Muscle of back (tissue), 3 donors: ENCODE measurements at regions not wholly inside any gene's neighbourhood (a gene's known extent, or its start where the extent isn't known, plus 50 kb on each side); places are given as distances from the start of the nearest gene placed in this dataset.

ENCODE experiments used
- DNase-seq, 3 donors: peaks; one replicate each; pipeline versions ENCODE4 v3.0.0 to v3.0.0-alpha.2; 2013

GRCh38 chr12:28936711-28937110 lies 212.4 kb upstream of the FAR2 start:
- no peak for DNase-seq

GRCh38 chr12:28937196-28937595 lies 211.9 kb upstream of the FAR2 start:
- DNase-seq = no peak

GRCh38 chr12:28938056-28938455 lies 211.0 kb upstream of the FAR2 start:
- no peak for DNase-seq

- DNase-seq = peak in 2 of 3 donors; percentile 51 to 63
Observed at GRCh38 chr12:28938581-28939235, 210.4 kb upstream of the FAR2 start.

- DNase-seq = no peak
Observed at GRCh38 chr12:28939427-28939826, 209.7 kb upstream of the FAR2 start.

GRCh38 chr12:28941248-28941647 lies 207.8 kb upstream of the FAR2 start:
- no peak for DNase-seq

- no peak for DNase-seq
Observed at GRCh38 chr12:28946361-28946760, 202.7 kb upstream of the FAR2 start.

GRCh38 chr12:28948685-28949084 lies 200.4 kb upstream of the FAR2 start:
- no peak for DNase-seq

- DNase-seq = no peak
Observed at GRCh38 chr12:28949184-28949583, 199.9 kb upstream of the FAR2 start.

- DNase-seq = no peak
Observed at GRCh38 chr12:28950049-28950448, 199.0 kb upstream of the FAR2 start.

- no peak for DNase-seq
Observed at GRCh38 chr12:28951935-28952334, 197.1 kb upstream of the FAR2 start.

- DNase-seq = no peak
Observed at GRCh38 chr12:28954333-28954732, 194.7 kb upstream of the FAR2 start.

GRCh38 chr12:28955491-28955890 lies 193.6 kb upstream of the FAR2 start:
- no peak for DNase-seq

GRCh38 chr12:28955931-28956330 lies 193.1 kb upstream of the FAR2 start:
- DNase-seq = no peak

GRCh38 chr12:28958553-28959195 lies 190.4 kb upstream of the FAR2 start:
- peak in 1 of 3 donors; percentile 39 for DNase-seq

GRCh38 chr12:28961948-28962384 lies 187.1 kb upstream of the FAR2 start:
- peak in 2 of 3 donors; percentile 49 to 78 for DNase-seq

GRCh38 chr12:28963554-28963953 lies 185.5 kb upstream of the FAR2 start:
- DNase-seq = no peak

GRCh38 chr12:28966046-28966780 lies 182.9 kb upstream of the FAR2 start:
- peak; percentile 37 to 86 (median 73) for DNase-seq

GRCh38 chr12:28967426-28967825 lies 181.7 kb upstream of the FAR2 start:
- no peak for DNase-seq

- no peak for DNase-seq
Observed at GRCh38 chr12:28973491-28973890, 175.6 kb upstream of the FAR2 start.

- DNase-seq = no peak
Observed at GRCh38 chr12:28974166-28974565, 174.9 kb upstream of the FAR2 start.

- DNase-seq = no peak
Observed at GRCh38 chr12:28974883-28975282, 174.2 kb upstream of the FAR2 start.
